OCI-LY3 (cell line): ENCODE measurements at regions not wholly inside any gene's neighbourhood (a gene's known extent, or its start where the extent isn't known, plus 50 kb on each side); places are given as distances from the start of the nearest gene placed in this dataset.

Experiments
- EZH2phosphoT487 ChIP-seq: fragments of 200-600 bp; shearing (Covaris generic); IDR thresholded peaks from 2 replicates; pipeline ENCODE4 v1.6.1; 2018; ENCODE audit warnings: antibody characterized with exemption, mixed run types, low read depth
- TF ChIP-seq, protein P1 (sequence below): fragments of 200-600, 300-600 bp; sonication (generic); IDR thresholded peaks from 2 replicates; pipeline ENCODE4 v1.5.1; 2014; ENCODE audit warnings: antibody characterized with exemption, low read length, low read depth

- TF ChIP-seq, protein P1, sequence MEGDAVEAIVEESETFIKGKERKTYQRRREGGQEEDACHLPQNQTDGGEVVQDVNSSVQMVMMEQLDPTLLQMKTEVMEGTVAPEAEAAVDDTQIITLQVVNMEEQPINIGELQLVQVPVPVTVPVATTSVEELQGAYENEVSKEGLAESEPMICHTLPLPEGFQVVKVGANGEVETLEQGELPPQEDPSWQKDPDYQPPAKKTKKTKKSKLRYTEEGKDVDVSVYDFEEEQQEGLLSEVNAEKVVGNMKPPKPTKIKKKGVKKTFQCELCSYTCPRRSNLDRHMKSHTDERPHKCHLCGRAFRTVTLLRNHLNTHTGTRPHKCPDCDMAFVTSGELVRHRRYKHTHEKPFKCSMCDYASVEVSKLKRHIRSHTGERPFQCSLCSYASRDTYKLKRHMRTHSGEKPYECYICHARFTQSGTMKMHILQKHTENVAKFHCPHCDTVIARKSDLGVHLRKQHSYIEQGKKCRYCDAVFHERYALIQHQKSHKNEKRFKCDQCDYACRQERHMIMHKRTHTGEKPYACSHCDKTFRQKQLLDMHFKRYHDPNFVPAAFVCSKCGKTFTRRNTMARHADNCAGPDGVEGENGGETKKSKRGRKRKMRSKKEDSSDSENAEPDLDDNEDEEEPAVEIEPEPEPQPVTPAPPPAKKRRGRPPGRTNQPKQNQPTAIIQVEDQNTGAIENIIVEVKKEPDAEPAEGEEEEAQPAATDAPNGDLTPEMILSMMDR: no peak
- TF ChIP-seq EZH2phosphoT487: no peak
Measured at GRCh38 chr1:2890221-2890850, 88.8 kb upstream of the TTC34 start.
